HG03432 (cell line): ENCODE measurements at regions not wholly inside any gene's neighbourhood (a gene's known extent, or its start where the extent isn't known, plus 50 kb on each side); places are given as distances from the start of the nearest gene placed in this dataset.
A peak's percentile ranks its signal among the peaks of the same experiment; 100 is the strongest.
"Not testable (repeated sequence)": the region's sequence is repeated elsewhere in the genome, so short reads cannot be mapped to it uniquely, and the experiment has no call there.

ENCODE experiments used
- ATAC-seq: cut with Tn5 transposase; IDR thresholded peaks from one replicate; pipeline ENCODE4 v1.9.1; 2021; ENCODE audit warnings: mild to moderate bottlenecking, moderate library complexity; ENCODE audit not compliant: unreplicated experiment

- peak; percentile 77 for ATAC-seq
Measured at GRCh38 chr7:86592185-86592584, 51.5 kb upstream of the GRM3 start.

GRCh38 chr7:86574006-86574405 is 69.7 kb upstream of the GRM3 start:
- no peak for ATAC-seq

GRCh38 chr7:86558680-86559501 is 84.8 kb upstream of the GRM3 start:
- no peak for ATAC-seq

- no peak for ATAC-seq
Measured at GRCh38 chr7:86534641-86535040, 109.1 kb upstream of the GRM3 start.

GRCh38 chr7:86504229-86504628 is 139.5 kb upstream of the GRM3 start:
- no peak for ATAC-seq

- no peak for ATAC-seq
Measured at GRCh38 chr7:86499986-86500385, 143.7 kb upstream of the GRM3 start.

GRCh38 chr7:86485827-86486226 is 157.9 kb upstream of the GRM3 start:
- ATAC-seq, result peak; percentile 48

- no peak for ATAC-seq
Measured at GRCh38 chr7:86479144-86479543, 164.6 kb upstream of the GRM3 start.

GRCh38 chr7:86477343-86477935 is 166.3 kb upstream of the GRM3 start:
- no peak for ATAC-seq

- ATAC-seq, result no peak
Measured at GRCh38 chr7:86470763-86471162, 172.9 kb upstream of the GRM3 start.

DNA sequence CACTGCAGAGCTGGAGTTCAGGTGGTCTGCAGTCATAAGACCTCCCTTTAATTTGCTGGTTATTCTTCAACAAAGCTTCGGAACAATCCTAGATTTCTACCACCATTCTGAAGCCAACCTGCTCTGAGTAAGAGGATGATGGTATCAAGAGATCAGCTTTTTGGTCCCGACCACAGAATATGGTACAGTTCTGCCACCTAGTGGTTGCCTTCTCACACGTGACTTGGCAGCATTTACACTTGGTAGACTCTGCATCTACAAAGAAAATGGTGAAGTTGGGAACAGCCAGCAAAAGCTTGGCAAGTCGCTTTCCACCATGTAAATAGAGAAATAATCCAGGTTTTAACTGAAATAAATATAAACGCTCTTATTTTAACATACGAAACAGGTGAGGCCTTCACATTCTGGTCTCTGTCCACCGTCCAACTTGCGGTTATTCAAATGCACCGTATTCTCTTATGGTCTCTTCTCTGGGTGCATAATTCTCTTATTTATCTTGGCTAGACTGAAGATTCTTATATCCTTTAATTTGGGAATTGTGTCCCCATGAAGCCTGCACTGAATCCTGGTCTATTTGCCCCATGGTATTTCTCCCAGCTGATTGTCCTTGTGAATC is 173.9 kb upstream of the GRM3 start:
- peak; percentile 98 for ATAC-seq

- no peak for ATAC-seq
Measured at GRCh38 chr7:86454753-86455152, 189.0 kb upstream of the GRM3 start.

DNA sequence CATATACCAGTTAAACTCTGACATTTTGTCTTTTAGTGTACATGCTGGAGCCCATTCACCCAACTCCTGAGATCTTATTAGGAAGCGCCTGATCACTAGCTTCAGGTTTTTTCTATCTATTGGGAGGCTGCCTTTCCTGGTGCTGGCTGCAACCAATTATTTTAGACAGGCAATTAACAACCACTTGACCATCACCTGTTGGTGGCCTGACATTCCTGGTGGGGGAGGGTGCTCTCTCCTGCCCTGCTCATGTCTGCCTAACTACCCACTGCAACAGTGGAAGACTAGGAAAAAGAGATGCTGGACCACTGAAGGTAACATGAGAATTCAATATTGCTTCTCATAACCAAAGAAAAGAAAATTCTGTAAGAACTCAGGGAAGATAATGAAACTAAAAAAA is 190.3 kb upstream of the GRM3 start:
- no peak for ATAC-seq

GRCh38 chr7:86448856-86449255 is 194.9 kb upstream of the GRM3 start:
- no peak for ATAC-seq

DNA sequence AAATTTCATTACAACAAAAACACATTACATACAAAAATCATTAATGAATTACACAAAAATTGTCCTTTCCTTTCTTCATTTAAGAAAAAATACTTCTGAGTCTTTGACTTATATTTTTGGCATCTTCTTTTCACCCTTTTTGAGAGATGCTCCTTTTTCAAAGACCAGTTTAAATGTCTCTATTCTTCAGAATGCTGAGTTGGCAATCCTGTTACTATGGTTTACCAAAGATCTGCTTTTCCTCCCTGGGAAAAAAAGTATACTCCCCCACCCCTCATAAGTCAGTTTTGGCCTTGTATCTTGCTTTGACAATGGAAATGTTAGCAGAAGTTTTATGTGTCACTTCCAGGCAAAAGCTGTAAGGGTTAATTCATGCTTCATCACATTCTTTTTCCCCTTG is 198.4 kb upstream of the GRM3 start:
- ATAC-seq, result no peak

DNA sequence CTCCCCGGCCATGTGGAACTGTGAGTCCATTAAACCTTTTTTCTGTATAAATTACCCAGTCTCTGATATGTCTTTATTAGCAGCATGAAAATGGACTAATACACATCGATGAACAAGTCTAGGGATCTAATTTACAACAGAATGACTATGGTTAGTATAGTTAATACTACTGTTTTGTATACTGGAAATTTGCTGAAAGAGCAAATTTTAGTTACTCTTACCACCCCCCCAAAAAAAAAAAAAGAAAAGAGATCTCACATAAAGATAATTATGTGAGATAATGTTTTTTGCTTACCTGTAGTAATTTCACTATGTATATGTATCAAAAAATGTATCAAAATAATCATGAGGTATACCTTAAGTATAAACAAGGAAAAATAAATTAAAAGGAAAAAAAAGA is 199.5 kb upstream of the GRM3 start:
- no peak for ATAC-seq

DNA sequence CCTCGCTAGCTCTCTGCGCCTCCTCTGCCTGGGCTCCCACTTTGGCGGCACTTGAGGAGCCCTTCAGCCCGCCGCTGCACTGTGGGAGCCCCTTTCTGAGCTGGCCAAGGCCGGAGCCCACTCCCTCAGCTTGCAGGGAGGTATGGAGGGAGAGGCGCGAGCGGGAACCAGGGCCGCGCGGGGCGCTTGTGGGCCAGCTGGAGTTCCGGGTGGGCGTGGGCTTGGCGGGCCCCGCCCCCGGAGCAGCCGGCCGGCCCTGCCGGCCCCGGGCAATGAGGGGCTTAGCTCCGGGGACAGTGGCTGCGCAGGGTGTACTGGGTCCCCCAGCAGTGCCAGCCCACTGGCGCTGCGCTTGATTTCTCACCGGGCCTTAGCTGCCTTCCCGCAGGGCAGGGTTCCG is 203.3 kb upstream of the GRM3 start:
- ATAC-seq, result not testable (repeated sequence)

GRCh38 chr7:86437951-86438450 is 205.7 kb upstream of the GRM3 start:
- ATAC-seq, result no peak

GRCh38 chr7:86431761-86432160 is 211.9 kb upstream of the GRM3 start:
- ATAC-seq, result no peak

DNA sequence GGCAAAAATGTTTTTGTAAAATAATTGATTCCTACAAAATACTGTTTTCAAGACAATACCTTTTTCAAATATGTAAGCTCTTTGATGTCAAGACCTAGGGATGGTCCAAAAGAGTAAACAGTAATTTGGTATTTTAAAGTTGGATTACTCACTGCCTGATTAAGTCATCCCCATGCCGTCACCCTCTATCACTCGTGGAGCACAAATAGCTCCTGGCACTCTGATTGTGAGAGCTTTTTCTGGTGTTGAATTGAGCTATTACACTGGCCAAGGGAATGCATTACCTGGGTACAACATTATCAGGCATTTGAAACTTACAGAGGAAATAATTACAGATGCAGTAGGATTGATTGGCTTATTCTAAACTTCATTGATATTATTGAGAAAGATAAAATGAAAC is 231.9 kb upstream of the GRM3 start:
- no peak for ATAC-seq

GRCh38 chr7:86407291-86407690 is 236.4 kb upstream of the GRM3 start:
- ATAC-seq, result no peak

- no peak for ATAC-seq
Measured at GRCh38 chr7:86391813-86392212, 251.9 kb upstream of the GRM3 start.
